HepG2 (cell line): ENCODE measurements at regions not wholly inside any gene's neighbourhood (a gene's known extent, or its start where the extent isn't known, plus 50 kb on each side); places are given as distances from the start of the nearest gene placed in this dataset.

Experiments used
- ATAC-seq: fragments of 200-7000 bp; cut with Tn5 transposase; 3 replicates; pipeline ENCODE4 v1.9.1; 2020; ENCODE audit warnings: mild to moderate bottlenecking, moderate library complexity
- BruUV-seq: library from RNA; stranded (reverse); fragments of 400-500 nt; replicated peaks from 2 replicates; lab custom pipeline; 2021; lab: Mats Ljungman, UMichigan
- CTCF ChIA-PET: fragments of 300-600 bp; formaldehyde crosslinking; extraction: SDS; loops from one replicate; lab custom pipeline; 2021; ENCODE audit warnings: low total read pairs, inconsistent platforms, low intra/inter-chr PET ratio; lab: Yijun Ruan, JAX
- POLR2A ChIA-PET: fragments of 350-600 bp; sonication (Branson Sonifier 250); formaldehyde crosslinking; loops from one replicate; lab custom pipeline; 2020; ENCODE audit warnings: antibody characterized with exemption, inconsistent platforms; lab: Yijun Ruan, JAX
- DNase-seq: peaks from one replicate; pipeline ENCODE4 v3.0.0-alpha.2; 2015; ENCODE audit warnings: low spot score
- FAIRE-seq: peaks from 3 replicates; lab custom pipeline; 2011; peaks lifted over from hg19 to GRCh38; lab: Jason Lieb, UNC
- H2AFZ ChIP-seq: one replicate; pipeline ENCODE4 v1.6.1; 2011; ENCODE audit warnings: low read length, inconsistent platforms
- H3K27ac ChIP-seq: fragments of 300-600 bp; 3 replicates; pipeline ENCODE4 v1.8.0; 2011; ENCODE audit warnings: mixed run types, mild to moderate bottlenecking, mixed read lengths, low read length, inconsistent platforms; ENCODE audit not compliant: insufficient read depth; ENCODE audit errors: extremely low read length
- H3K27me3 ChIP-seq, 2 experiments: fragments of 200-600 bp in 1 of 2; 2 replicates in 1 of 2; 3 replicates in 1 of 2; pipeline versions ENCODE4 v1.6.0 to v1.8.0; 2011; ENCODE audit warnings: low read length in 2 of 2, mild to moderate bottlenecking in 2 of 2, moderate library complexity in 2 of 2, inconsistent platforms in 1 of 2; ENCODE audit not compliant: insufficient read depth in 2 of 2, control insufficient read depth in 1 of 2
- H3K36me3 ChIP-seq, 2 experiments: fragments of 200-600 bp in 1 of 2; replicated peaks in 1 of 2; 2 replicates in 1 of 2; 3 replicates in 1 of 2; pipeline versions ENCODE4 v1.5.1 to v1.8.0; 2011; ENCODE audit warnings: low read length in 2 of 2, inconsistent platforms in 1 of 2; ENCODE audit not compliant: insufficient read depth in 2 of 2, control insufficient read depth in 1 of 2
- H3K4me1 ChIP-seq: 2 replicates; pipeline ENCODE4 v1.5.1; 2012; ENCODE audit warnings: low read length, inconsistent platforms; ENCODE audit not compliant: insufficient read depth
- H3K4me2 ChIP-seq: 2 replicates; pipeline ENCODE4 v1.6.0; 2011; ENCODE audit warnings: low read depth, low read length, inconsistent platforms
- H3K4me3 ChIP-seq, 3 experiments: fragments of 200-600 bp in 1 of 3; sonication (generic), shearing (Covaris generic) in 1 of 3; replicated peaks in 1 of 3; 2 replicates each; pipeline ENCODE4 v1.5.1; 2011 to 2016; ENCODE audit warnings: low read length in 3 of 3, inconsistent platforms in 2 of 3, low read depth in 2 of 3, mild to moderate bottlenecking in 2 of 3, control low read depth in 1 of 3, mixed read lengths in 1 of 3; ENCODE audit not compliant: insufficient read depth in 1 of 3
- H3K79me2 ChIP-seq: one replicate; pipeline ENCODE4 v1.6.1; 2011; ENCODE audit warnings: low read length, inconsistent platforms; ENCODE audit not compliant: insufficient read depth
- H3K9ac ChIP-seq: 2 replicates; pipeline ENCODE4 v1.6.0; 2011; ENCODE audit warnings: mild to moderate bottlenecking, low read depth, low read length, inconsistent platforms; ENCODE audit not compliant: insufficient read depth
- H3K9me3 ChIP-seq: 2 replicates; pipeline ENCODE4 v1.5.1; 2012; ENCODE audit warnings: mild to moderate bottlenecking, low read length
- H4K20me1 ChIP-seq: 2 replicates; pipeline ENCODE4 v1.6.0; 2011; ENCODE audit warnings: inconsistent platforms, mild to moderate bottlenecking, low read length, moderate library complexity; ENCODE audit not compliant: insufficient read depth
- CREB1 ChIP-seq, 2 experiments: fragments of 450-650 bp in 1 of 2; IDR thresholded peaks; 2 replicates each; pipeline ENCODE4 v1.6.1; 2016 to 2017; ENCODE audit warnings: control low read depth in 1 of 2, mild to moderate bottlenecking in 1 of 2, missing compliant biosample characterization in 1 of 2, missing genetic modification characterization in 1 of 2
- CREBL2 ChIP-seq: sonication (generic); formaldehyde crosslinking; IDR thresholded peaks from 2 replicates; pipeline ENCODE4 v1.8.1; 2023; ENCODE audit warnings: missing genetic modification reagents, mild to moderate bottlenecking, borderline replicate concordance
- CSRNP1 ChIP-seq: sonication (generic); formaldehyde crosslinking; IDR thresholded peaks from 2 replicates; pipeline ENCODE4 v1.8.1; 2023; ENCODE audit warnings: mild to moderate bottlenecking, missing genetic modification reagents
- DMTF1 ChIP-seq: sonication (generic); formaldehyde crosslinking; IDR thresholded peaks from 2 replicates; pipeline ENCODE4 v1.4.0; 2020; ENCODE audit warnings: mild to moderate bottlenecking, missing genetic modification reagents
- DRAP1 ChIP-seq: IDR thresholded peaks from 2 replicates; pipeline ENCODE4 v1.6.1; 2016; ENCODE audit warnings: missing genetic modification reagents, missing compliant biosample characterization
- KAT8 ChIP-seq: IDR thresholded peaks from 2 replicates; pipeline ENCODE4 v1.6.1; 2016; ENCODE audit warnings: missing genetic modification reagents, missing compliant biosample characterization
- KLF11 ChIP-seq: IDR thresholded peaks from 2 replicates; pipeline ENCODE4 v1.6.1; 2016; ENCODE audit warnings: missing compliant biosample characterization
- WGBS: methylation state at CpG from one replicate; pipeline ENCODE4 v1.1.6; 2017; ENCODE audit warnings: low lambda C conversion rate; 5-methylcytosine and 5-hydroxymethylcytosine counted together
- in situ Hi-C: cut with HindIII; loops from 2 replicates; pipeline ENCODE4 v1.10.0; 2017; ENCODE audit warnings: low pct_unique_long_range_greater_than_20kb; ENCODE audit not compliant: extremely low pct_ligation_motif_present
- intact Hi-C: fragments of 100-400 bp; cut with micrococcal nuclease; formaldehyde crosslinking; loops from one replicate; pipeline ENCODE4 v1.10.0; 2022; ENCODE audit not compliant: unreplicated experiment

DNA sequence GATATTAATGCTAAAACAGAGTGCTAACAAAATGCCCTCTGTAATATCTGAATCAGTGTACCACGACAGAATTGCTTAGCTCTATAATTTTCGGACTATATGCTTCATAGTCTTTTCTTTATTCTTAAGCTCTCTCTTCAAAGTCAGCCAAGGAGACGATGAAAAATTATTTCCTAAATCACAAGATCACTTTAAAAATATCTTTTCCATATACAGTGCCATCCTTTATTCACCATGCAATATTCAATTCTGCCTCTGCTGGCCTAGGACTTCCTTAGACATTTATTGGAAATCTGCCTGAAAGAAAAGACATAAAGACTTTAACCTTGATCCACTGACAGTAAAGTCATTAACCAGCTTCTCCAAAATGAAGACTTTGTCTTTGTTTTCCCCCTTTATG is 238.9 kb upstream of the BTG1 start:
- ChIA-PET POLR2A (no interaction called here), CTCF (no interaction called here)
- Histone ChIP-seq H3K27me3 (no peaks in the 10 kb centered on the region; a peak in 1 of 5 replicates), H3K4me1 (no peaks in the 10 kb centered on the region), H2AFZ (no peak overlapping the region), H3K79me2 (no peaks in the 10 kb centered on the region), H3K27ac (no peak overlapping the region), H4K20me1 (no peaks in the 10 kb centered on the region), H3K9ac (no peak overlapping the region), H3K4me3 (no peak overlapping the region), H3K4me2 (no peak overlapping the region), H3K9me3 (no peaks in the 10 kb centered on the region), H3K36me3 (no peaks in the 10 kb centered on the region)
- in situ Hi-C loops (no loop called here), intact Hi-C loops (no loop called here)
- under 1% methylated on average over 3 of the region's 3 CpGs for WGBS
- FAIRE-seq, result no peak
- DNase-seq, result no peak
- TF ChIP-seq KAT8 (CRISPR knock-in tag), result no peak
- no TSS peak for BruUV-seq
- no peak for ATAC-seq

GRCh38 chr12:92382383-92382878 is 236.8 kb upstream of the BTG1 start:
- Histone ChIP-seq H3K27me3 (no peaks in the 10 kb centered on the region; a peak in 1 of 5 replicates), H2AFZ (no peak overlapping the region), H3K4me1 (no peaks in the 10 kb centered on the region), H3K9me3 (no peaks in the 10 kb centered on the region), H3K4me2 (no peak overlapping the region), H3K9ac (no peak overlapping the region), H3K36me3 (no peaks in the 10 kb centered on the region), H3K4me3 (no peak overlapping the region), H3K79me2 (no peaks in the 10 kb centered on the region), H4K20me1 (no peaks in the 10 kb centered on the region), H3K27ac (no peak overlapping the region)
- ATAC-seq, result no peak
- in situ Hi-C loops (no loop called here), intact Hi-C loops (no loop called here)
- ChIA-PET POLR2A (no interaction called here), CTCF (no interaction called here)
- no peak for DNase-seq
- 31% methylated on average over 3 of the region's 3 CpGs for WGBS
- BruUV-seq, result no TSS peak
- no peak for FAIRE-seq
- TF ChIP-seq CSRNP1 (no peak), KLF11 (CRISPR knock-in tag) (no peak), DRAP1 (CRISPR knock-in tag) (no peak), DMTF1 (no peak), CREB1 (IDR thresholded peaks at IDR 0.05) (0 out of 2 replicates have a peak, but pooled peaks have one; percentile 40), CREB1 (CRISPR knock-in tag; IDR thresholded peaks at IDR 0.05) (no peak), CREBL2 (CRISPR knock-in tag) (no peak)
